Right lobe of liver (tissue), 4 donors: ENCODE measurements at regions not wholly inside any gene's neighbourhood (a gene's known extent, or its start where the extent isn't known, plus 50 kb on each side); places are given as distances from the start of the nearest gene placed in this dataset.

Experiments used
- CTCF ChIP-seq, 4 donors: fragments of 200-600 bp in 3 of 4; fragments of 450-650 bp in 1 of 4; IDR thresholded peaks; one replicate each; pipeline versions ENCODE4 v1.5.1 to v1.8.0; 2016 to 2022; ENCODE audit warnings: antibody characterized with exemption in 4 of 4, mild to moderate bottlenecking in 2 of 4
- POLR2A ChIP-seq: fragments of 450-650 bp; IDR thresholded peaks from one replicate; pipeline ENCODE4 v1.6.1; 2017; ENCODE audit warnings: antibody characterized with exemption, mild to moderate bottlenecking
- donor health status: DM: no; HTN: no; CAD: no.
- donor health status: DM: no; HTN: no; CAD: no.
- donor health status: DM: no; HTN: yes; CAD: no.

DNA sequence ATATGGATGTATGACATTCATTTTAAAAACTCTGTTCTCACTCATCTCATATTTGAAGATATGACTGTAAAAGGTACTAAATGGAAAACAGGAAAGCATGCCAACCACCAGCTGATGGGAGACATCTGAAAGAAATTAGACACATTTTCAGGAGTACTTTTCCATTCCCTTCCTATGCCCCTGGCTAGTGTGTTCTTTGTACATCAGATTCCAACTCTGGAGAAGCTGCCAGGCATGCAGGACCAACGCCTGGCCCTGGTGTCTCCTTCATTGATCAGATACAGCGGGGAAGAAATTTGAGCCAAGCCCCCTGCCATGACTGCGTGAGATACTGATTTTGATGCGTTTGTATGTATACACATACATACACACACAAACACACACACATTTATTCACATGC lies 599.0 kb upstream of the SYT4 start:
- no peak for TF ChIP-seq CTCF (IDR thresholded peaks at IDR 0.05)
- TF ChIP-seq POLR2A = no peak
